WTC11 (cell line): ENCODE measurements at regions not wholly inside any gene's neighbourhood (a gene's known extent, or its start where the extent isn't known, plus 50 kb on each side); places are given as distances from the start of the nearest gene placed in this dataset.
A peak's percentile ranks its signal among the peaks of the same experiment; 100 is the strongest.

Source experiments
- ATAC-seq: fragments of 200-7000 bp; cut with Tn5 transposase; 2 replicates; pipeline ENCODE4 v1.10.0; 2021; ENCODE audit warnings: mild to moderate bottlenecking, moderate library complexity
- CTCF ChIA-PET: fragments of 300-600 bp; sonication (Branson Sonifier 250); formaldehyde crosslinking; loops from one replicate; lab custom pipeline; 2021; ENCODE audit warnings: antibody characterized with exemption; lab: Charles Lee
- POLR2A ChIA-PET: fragments of 350-600 bp; sonication (Branson Sonifier 250); formaldehyde crosslinking; loops from one replicate; lab custom pipeline; 2021; ENCODE audit warnings: antibody characterized with exemption; lab: Charles Lee
- DNase-seq: peaks from one replicate; pipeline ENCODE4 v3.0.0; 2021; ENCODE audit warnings: low spot score
- H3K27ac Mint-ChIP-seq: 2 replicates; pipeline ENCODE4 v1.8.0; 2021; ENCODE audit warnings: mixed read lengths
- H3K27me3 Mint-ChIP-seq: 2 replicates; pipeline ENCODE4 v1.8.0; 2021; ENCODE audit warnings: low read depth, mild to moderate bottlenecking, moderate library complexity, mixed read lengths
- H3K36me3 Mint-ChIP-seq: 2 replicates; pipeline ENCODE4 v1.8.0; 2021; ENCODE audit warnings: mixed read lengths
- H3K4me1 Mint-ChIP-seq: 2 replicates; pipeline ENCODE4 v1.8.0; 2022; ENCODE audit warnings: mixed read lengths
- H3K4me3 Mint-ChIP-seq: 2 replicates; pipeline ENCODE4 v1.8.0; 2021; ENCODE audit warnings: mild to moderate bottlenecking, moderate library complexity, mixed read lengths
- H3K9me3 Mint-ChIP-seq: 2 replicates; pipeline ENCODE4 v1.8.0; 2021; ENCODE audit warnings: mixed read lengths
- ATF1 ChIP-seq: sonication (generic); formaldehyde crosslinking; IDR thresholded peaks from 2 replicates; pipeline ENCODE4 v1.8.1; 2023; ENCODE audit warnings: mild to moderate bottlenecking, moderate library complexity, missing genetic modification reagents
- CREM ChIP-seq: sonication (generic); formaldehyde crosslinking; IDR thresholded peaks from 2 replicates; pipeline ENCODE4 v1.8.1; 2022; ENCODE audit warnings: mild to moderate bottlenecking, missing genetic modification reagents, moderate library complexity
- E2F5 ChIP-seq: sonication (generic); formaldehyde crosslinking; IDR thresholded peaks from 2 replicates; pipeline ENCODE4 v1.8.1; 2022; ENCODE audit warnings: mild to moderate bottlenecking, moderate library complexity, missing genetic modification reagents
- ETV6 ChIP-seq: sonication (generic); formaldehyde crosslinking; IDR thresholded peaks from 2 replicates; pipeline ENCODE4 v1.8.1; 2022; ENCODE audit warnings: mild to moderate bottlenecking, missing genetic modification reagents
- FOXJ3 ChIP-seq: sonication (generic); formaldehyde crosslinking; IDR thresholded peaks from 2 replicates; pipeline ENCODE4 v1.9.0; 2021; ENCODE audit warnings: missing genetic modification reagents, mild to moderate bottlenecking, borderline replicate concordance
- GABPB1 ChIP-seq: sonication (generic); formaldehyde crosslinking; IDR thresholded peaks from 2 replicates; pipeline ENCODE4 v1.8.1; 2023; ENCODE audit warnings: mild to moderate bottlenecking, missing genetic modification reagents
- GTF2I ChIP-seq: fragments of 250-450 bp; sonication (Bioruptor Pico); conservative IDR thresholded peaks from 2 replicates; pipeline ENCODE4 v1.4.0; 2021; ENCODE audit warnings: mild to moderate bottlenecking
- HMGA2 ChIP-seq: fragments of 250-450 bp; sonication (Bioruptor Pico); IDR thresholded peaks from 2 replicates; pipeline ENCODE4 v1.4.0; 2021; ENCODE audit warnings: mild to moderate bottlenecking, moderate library complexity
- MYBL2 ChIP-seq: sonication (generic); formaldehyde crosslinking; IDR thresholded peaks from 2 replicates; pipeline ENCODE4 v1.8.1; 2023; ENCODE audit warnings: mild to moderate bottlenecking, moderate library complexity, missing genetic modification reagents
- NFATC4 ChIP-seq: fragments of 250-450 bp; sonication (Bioruptor Pico); IDR thresholded peaks from 2 replicates; pipeline ENCODE4 v1.9.0; 2021; ENCODE audit warnings: mild to moderate bottlenecking
- NFE2L1 ChIP-seq: sonication (generic); formaldehyde crosslinking; IDR thresholded peaks from 2 replicates; pipeline ENCODE4 v1.8.1; 2023; ENCODE audit warnings: missing genetic modification reagents
- NFYB ChIP-seq: sonication (generic); formaldehyde crosslinking; conservative IDR thresholded peaks from 2 replicates; pipeline ENCODE4 v1.8.0; 2022; ENCODE audit warnings: low read depth, missing genetic modification reagents
- OVOL2 ChIP-seq: fragments of 250-450 bp; sonication (Bioruptor Pico); IDR thresholded peaks from 2 replicates; pipeline ENCODE4 v1.9.0; 2021; ENCODE audit warnings: mild to moderate bottlenecking, borderline replicate concordance
- TP53 ChIP-seq: sonication (generic); formaldehyde crosslinking; IDR thresholded peaks from 2 replicates; pipeline ENCODE4 v1.8.1; 2023; ENCODE audit warnings: mild to moderate bottlenecking, missing genetic modification reagents
- ZNF263 ChIP-seq: sonication (generic); formaldehyde crosslinking; IDR thresholded peaks from 2 replicates; pipeline ENCODE4 v1.8.1; 2022; ENCODE audit warnings: low read depth, mild to moderate bottlenecking, moderate library complexity, missing genetic modification reagents
- ZNF425 ChIP-seq: fragments of 250-450 bp; sonication (Bioruptor Pico); conservative IDR thresholded peaks from 2 replicates; pipeline ENCODE4 v1.9.0; 2021; ENCODE audit warnings: mild to moderate bottlenecking
- ZNF671 ChIP-seq: fragments of 250-450 bp; sonication (Bioruptor Pico); IDR thresholded peaks from 2 replicates; pipeline ENCODE4 v1.8.0; 2021; ENCODE audit warnings: mild to moderate bottlenecking
- TF ChIP-seq, protein P1 (sequence below): sonication (generic); formaldehyde crosslinking; IDR thresholded peaks from 2 replicates; pipeline ENCODE4 v1.8.0; 2022; ENCODE audit warnings: mild to moderate bottlenecking, missing genetic modification reagents
- TF ChIP-seq, protein P2 (sequence below): fragments of 250-450 bp; sonication (Bioruptor Pico); IDR thresholded peaks from 2 replicates; pipeline ENCODE4 v1.9.0; 2021; ENCODE audit warnings: mild to moderate bottlenecking
- TF ChIP-seq, protein P3 (sequence below): fragments of 200-600 bp; IDR thresholded peaks from 2 replicates; pipeline ENCODE4 v1.8.0; 2022; ENCODE audit warnings: antibody characterized with exemption
- TF ChIP-seq, protein P4 (sequence below): sonication (generic); formaldehyde crosslinking; IDR thresholded peaks from 2 replicates; pipeline ENCODE4 v1.8.1; 2022; ENCODE audit warnings: missing genetic modification reagents, borderline replicate concordance

GRCh38 chr9:17025281-17025680 is 109.6 kb upstream of the CNTLN start:
- Mint-ChIP-seq H3K9me3 (peaks cover 12% of the 10 kb centered on the region), H3K36me3 (peaks cover 6% of the 10 kb centered on the region; the same call in 1 of the 2 replicates), H3K4me1 (no peaks in the 10 kb centered on the region), H3K27me3 (no peaks in the 10 kb centered on the region), H3K4me3 (no peak overlapping the region), H3K27ac (no peak overlapping the region)
- no peak for DNase-seq
- CTCF ChIA-PET = no interaction called here
- TF ChIP-seq GTF2I = no peak
- no peak for TF ChIP-seq E2F5 (CRISPR knock-in tag)
- no peak for TF ChIP-seq FOXJ3 (CRISPR knock-in tag)
- no peak for TF ChIP-seq NFE2L1 (CRISPR knock-in tag)
- no peak for ATAC-seq
- POLR2A ChIA-PET = no interaction called here

DNA sequence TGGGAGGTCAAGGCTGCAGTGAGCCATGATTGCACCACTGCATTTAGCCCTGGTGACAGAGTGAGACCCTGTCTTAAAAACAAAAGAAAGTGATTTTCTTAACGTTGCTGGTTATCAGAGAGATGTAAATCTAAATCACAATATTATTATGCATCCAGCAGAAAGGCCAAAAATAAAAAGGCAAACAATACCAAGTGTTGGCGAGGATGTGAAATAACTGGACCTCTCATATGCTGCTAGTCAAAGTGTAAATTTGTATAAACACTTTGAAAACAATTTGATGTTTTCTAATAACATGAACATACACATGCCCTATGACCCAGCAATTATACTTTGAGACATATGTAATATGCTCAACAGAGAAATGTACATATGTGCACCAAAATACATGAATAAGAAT is 110.7 kb upstream of the CNTLN start:
- H3K4me3 Mint-ChIP-seq = no peak overlapping the region
- no peaks in the 10 kb centered on the region; the same call in 1 of the 2 replicates for H3K27me3 Mint-ChIP-seq
- H3K4me1 Mint-ChIP-seq = peaks cover 3% of the 10 kb centered on the region; the same call in 1 of the 2 replicates
- H3K9me3 Mint-ChIP-seq = peaks cover 8% of the 10 kb centered on the region
- TF ChIP-seq HMGA2 (CRISPR knock-in tag) = no peak
- TF ChIP-seq, all 79 proteins: peak for 0
- DNase-seq = no peak
- ChIA-PET CTCF (no interaction called here), POLR2A (no interaction called here)
- H3K27ac Mint-ChIP-seq = no peak overlapping the region
- no peak for ATAC-seq
- H3K36me3 Mint-ChIP-seq = peaks cover 6% of the 10 kb centered on the region; the same call in 1 of the 2 replicates

DNA sequence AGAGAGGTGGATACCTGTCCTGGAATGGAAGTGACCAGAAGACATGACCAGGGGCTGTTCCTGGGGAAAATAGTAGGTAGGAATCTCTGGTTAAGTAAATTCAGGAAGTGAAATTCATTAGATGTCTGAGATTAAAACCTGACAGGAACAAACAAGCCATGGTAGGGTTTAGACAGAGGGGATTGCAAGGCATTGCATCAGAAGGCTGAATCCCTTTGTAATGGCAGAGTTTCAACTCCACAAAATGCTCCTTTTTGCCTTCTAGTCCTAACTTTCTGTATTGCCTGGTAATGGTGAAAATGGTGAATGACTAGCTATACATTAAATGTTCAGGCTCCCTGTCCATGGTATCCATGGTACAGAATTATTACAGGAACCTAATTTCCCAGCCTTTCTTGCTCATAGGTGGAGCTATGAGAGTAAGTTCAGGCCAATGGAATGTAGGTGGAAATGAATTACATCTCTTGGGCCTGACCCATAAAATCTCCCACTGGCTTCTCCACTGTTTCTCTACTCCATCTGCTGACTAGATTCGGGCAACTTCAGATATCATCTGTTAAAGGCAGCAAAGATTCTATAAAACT is 113.4 kb upstream of the CNTLN start:
- DNase-seq (no peak), ATAC-seq (no peak)
- H3K27me3 Mint-ChIP-seq = no peaks in the 10 kb centered on the region; the same call in 1 of the 2 replicates
- no peak overlapping the region for H3K4me3 Mint-ChIP-seq
- ChIA-PET POLR2A (no interaction called here), CTCF (no interaction called here)
- peaks cover 6% of the 10 kb centered on the region; the same call in 1 of the 2 replicates for H3K36me3 Mint-ChIP-seq
- peaks cover 10% of the 10 kb centered on the region for H3K4me1 Mint-ChIP-seq
- peaks cover 8% of the 10 kb centered on the region for H3K9me3 Mint-ChIP-seq
- no peak overlapping the region for H3K27ac Mint-ChIP-seq
- TF ChIP-seq ZNF425 (CRISPR knock-in tag) (no peak), TP53 (CRISPR knock-in tag) (no peak), NFATC4 (no peak), GABPB1 (CRISPR knock-in tag) (0 out of 2 replicates have a peak, but pooled peaks have one; percentile 22)

DNA sequence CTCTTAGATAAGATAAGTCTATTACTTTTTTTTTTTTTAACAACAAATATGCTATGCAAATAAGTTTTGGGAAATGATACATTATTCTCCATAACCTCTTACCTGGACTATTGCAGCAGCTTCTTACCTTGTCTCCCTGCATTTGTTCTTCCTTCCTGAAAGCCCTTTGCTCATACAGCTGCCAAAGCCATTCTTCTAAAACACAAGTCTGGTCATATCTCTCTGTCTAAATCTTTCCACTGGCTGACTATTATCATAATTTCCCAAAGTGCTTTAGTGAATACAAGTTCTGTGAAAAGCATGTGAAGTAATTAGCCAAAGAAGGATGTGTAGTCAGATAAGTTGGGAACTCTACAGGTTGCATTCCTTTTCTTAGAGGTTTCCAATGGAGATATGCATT is 115.4 kb upstream of the CNTLN start:
- no peak overlapping the region for H3K4me3 Mint-ChIP-seq
- ChIA-PET POLR2A (no interaction called here), CTCF (no interaction called here)
- DNase-seq = no peak
- H3K4me1 Mint-ChIP-seq = peaks cover 10% of the 10 kb centered on the region
- peaks cover 7% of the 10 kb centered on the region for H3K9me3 Mint-ChIP-seq
- TF ChIP-seq FOXJ3 (CRISPR knock-in tag) (no peak), CREM (CRISPR knock-in tag) (no peak), HMGA2 (CRISPR knock-in tag) (no peak), ATF1 (CRISPR knock-in tag) (no peak), MYBL2 (CRISPR knock-in tag) (no peak), NFYB (CRISPR knock-in tag) (no peak), ZNF671 (CRISPR knock-in tag) (no peak), ZNF263 (CRISPR knock-in tag) (no peak), OVOL2 (CRISPR knock-in tag) (no peak), ETV6 (CRISPR knock-in tag) (no peak)
- TF ChIP-seq, protein P1, sequence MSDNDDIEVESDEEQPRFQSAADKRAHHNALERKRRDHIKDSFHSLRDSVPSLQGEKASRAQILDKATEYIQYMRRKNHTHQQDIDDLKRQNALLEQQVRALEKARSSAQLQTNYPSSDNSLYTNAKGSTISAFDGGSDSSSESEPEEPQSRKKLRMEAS (CRISPR knock-in tag) = no peak
- TF ChIP-seq, protein P2, sequence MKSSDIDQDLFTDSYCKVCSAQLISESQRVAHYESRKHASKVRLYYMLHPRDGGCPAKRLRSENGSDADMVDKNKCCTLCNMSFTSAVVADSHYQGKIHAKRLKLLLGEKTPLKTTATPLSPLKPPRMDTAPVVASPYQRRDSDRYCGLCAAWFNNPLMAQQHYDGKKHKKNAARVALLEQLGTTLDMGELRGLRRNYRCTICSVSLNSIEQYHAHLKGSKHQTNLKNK = no peak
- TF ChIP-seq, protein P3, sequence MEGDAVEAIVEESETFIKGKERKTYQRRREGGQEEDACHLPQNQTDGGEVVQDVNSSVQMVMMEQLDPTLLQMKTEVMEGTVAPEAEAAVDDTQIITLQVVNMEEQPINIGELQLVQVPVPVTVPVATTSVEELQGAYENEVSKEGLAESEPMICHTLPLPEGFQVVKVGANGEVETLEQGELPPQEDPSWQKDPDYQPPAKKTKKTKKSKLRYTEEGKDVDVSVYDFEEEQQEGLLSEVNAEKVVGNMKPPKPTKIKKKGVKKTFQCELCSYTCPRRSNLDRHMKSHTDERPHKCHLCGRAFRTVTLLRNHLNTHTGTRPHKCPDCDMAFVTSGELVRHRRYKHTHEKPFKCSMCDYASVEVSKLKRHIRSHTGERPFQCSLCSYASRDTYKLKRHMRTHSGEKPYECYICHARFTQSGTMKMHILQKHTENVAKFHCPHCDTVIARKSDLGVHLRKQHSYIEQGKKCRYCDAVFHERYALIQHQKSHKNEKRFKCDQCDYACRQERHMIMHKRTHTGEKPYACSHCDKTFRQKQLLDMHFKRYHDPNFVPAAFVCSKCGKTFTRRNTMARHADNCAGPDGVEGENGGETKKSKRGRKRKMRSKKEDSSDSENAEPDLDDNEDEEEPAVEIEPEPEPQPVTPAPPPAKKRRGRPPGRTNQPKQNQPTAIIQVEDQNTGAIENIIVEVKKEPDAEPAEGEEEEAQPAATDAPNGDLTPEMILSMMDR = no peak
- TF ChIP-seq, protein P4, sequence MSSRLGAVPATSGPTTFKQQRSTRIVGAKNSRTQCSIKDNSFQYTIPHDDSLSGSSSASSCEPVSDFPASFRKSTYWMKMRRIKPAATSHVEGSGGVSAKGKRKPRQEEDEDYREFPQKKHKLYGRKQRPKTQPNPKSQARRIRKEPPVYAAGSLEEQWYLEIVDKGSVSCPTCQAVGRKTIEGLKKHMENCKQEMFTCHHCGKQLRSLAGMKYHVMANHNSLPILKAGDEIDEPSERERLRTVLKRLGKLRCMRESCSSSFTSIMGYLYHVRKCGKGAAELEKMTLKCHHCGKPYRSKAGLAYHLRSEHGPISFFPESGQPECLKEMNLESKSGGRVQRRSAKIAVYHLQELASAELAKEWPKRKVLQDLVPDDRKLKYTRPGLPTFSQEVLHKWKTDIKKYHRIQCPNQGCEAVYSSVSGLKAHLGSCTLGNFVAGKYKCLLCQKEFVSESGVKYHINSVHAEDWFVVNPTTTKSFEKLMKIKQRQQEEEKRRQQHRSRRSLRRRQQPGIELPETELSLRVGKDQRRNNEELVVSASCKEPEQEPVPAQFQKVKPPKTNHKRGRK = no peak
- no peak for ATAC-seq
- no peaks in the 10 kb centered on the region; the same call in 1 of the 2 replicates for H3K27me3 Mint-ChIP-seq
- no peak overlapping the region for H3K27ac Mint-ChIP-seq
- peaks cover 6% of the 10 kb centered on the region; the same call in 1 of the 2 replicates for H3K36me3 Mint-ChIP-seq
